ENCODE measurements at regions not wholly inside any gene's neighbourhood (a gene's known extent, or its start where the extent isn't known, plus 50 kb on each side); places are given as distances from the start of the nearest gene placed in this dataset.

GRCh38 chr9:99401680-99402504, 179.8 kb downstream of the SEC61B start:
- DNase-seq: no peak

- DNase-seq: no peak
These were observed 181.3 kb downstream of the SEC61B start for GRCh38 chr9:99403371-99403770.

- no peak for DNase-seq
These were observed 183.3 kb downstream of the SEC61B start for GRCh38 chr9:99405359-99405758.

GRCh38 chr9:99406939-99407338, 184.9 kb downstream of the SEC61B start:
- DNase-seq: no peak

- no peak for DNase-seq
These were observed 189.0 kb downstream of the SEC61B start for GRCh38 chr9:99411068-99411467.

- DNase-seq: no peak
These were observed 189.5 kb downstream of the SEC61B start for GRCh38 chr9:99411479-99412115.

GRCh38 chr9:99412606-99413005, 190.5 kb downstream of the SEC61B start:
- no peak for DNase-seq

- no peak for DNase-seq
These were observed 192.2 kb downstream of the SEC61B start for GRCh38 chr9:99414321-99414720.

- DNase-seq: no peak
These were observed 193.5 kb downstream of the SEC61B start for GRCh38 chr9:99415606-99416005.

GRCh38 chr9:99416007-99416406, 193.9 kb downstream of the SEC61B start:
- DNase-seq: peak; percentile 20 to 24

- DNase-seq: no peak
These were observed 197.0 kb downstream of the SEC61B start for GRCh38 chr9:99419070-99419469.

- no peak for DNase-seq
These were observed 199.3 kb downstream of the SEC61B start for GRCh38 chr9:99421369-99421768.

- no peak for DNase-seq
These were observed 203.0 kb downstream of the SEC61B start for GRCh38 chr9:99425124-99425523.

GRCh38 chr9:99425923-99426842, 204.1 kb downstream of the SEC61B start:
- DNase-seq: no peak

GRCh38 chr9:99427260-99427659, 205.2 kb downstream of the SEC61B start:
- no peak for DNase-seq

- peak; percentile 18 to 33 for DNase-seq
These were observed 208.2 kb downstream of the SEC61B start for GRCh38 chr9:99430301-99430700.

GRCh38 chr9:99431103-99431502, 209.0 kb downstream of the SEC61B start:
- DNase-seq: no peak

- DNase-seq: no peak
These were observed 210.0 kb downstream of the SEC61B start for GRCh38 chr9:99432075-99432474.

GRCh38 chr9:99433095-99433494, 211.0 kb downstream of the SEC61B start:
- DNase-seq: no peak

- peak; percentile 40 to 45 for DNase-seq
These were observed 211.5 kb downstream of the SEC61B start for GRCh38 chr9:99433555-99433954.

- no peak for DNase-seq
These were observed 214.5 kb downstream of the SEC61B start for GRCh38 chr9:99436616-99437015.

- DNase-seq: no peak
These were observed 215.1 kb downstream of the SEC61B start for GRCh38 chr9:99437145-99437544.

GRCh38 chr9:99438596-99438995, 216.5 kb downstream of the SEC61B start:
- DNase-seq: no peak

All from AML-193 (cell line).